Left ventricle myocardium superior (tissue), 1 donor: ENCODE measurements at regions not wholly inside any gene's neighbourhood (a gene's known extent, or its start where the extent isn't known, plus 50 kb on each side); places are given as distances from the start of the nearest gene placed in this dataset.

Experiments used
- ATAC-seq: fragments of 200-7000 bp; cut with Tn5 transposase; one replicate; pipeline ENCODE4 v1.9.1; 2020; ENCODE audit warnings: mild to moderate bottlenecking, moderate library complexity
- DNase-seq: peaks from one replicate; pipeline ENCODE4 v3.0.0-alpha.2; 2020
- intact Hi-C: fragments of 100-400 bp; cut with micrococcal nuclease; formaldehyde crosslinking; loops from one replicate; pipeline ENCODE4 v1.11.0; 2022
- donor health status: DM: no; HTN: yes; CAD: no; lungs with severe emphysema.

DNA sequence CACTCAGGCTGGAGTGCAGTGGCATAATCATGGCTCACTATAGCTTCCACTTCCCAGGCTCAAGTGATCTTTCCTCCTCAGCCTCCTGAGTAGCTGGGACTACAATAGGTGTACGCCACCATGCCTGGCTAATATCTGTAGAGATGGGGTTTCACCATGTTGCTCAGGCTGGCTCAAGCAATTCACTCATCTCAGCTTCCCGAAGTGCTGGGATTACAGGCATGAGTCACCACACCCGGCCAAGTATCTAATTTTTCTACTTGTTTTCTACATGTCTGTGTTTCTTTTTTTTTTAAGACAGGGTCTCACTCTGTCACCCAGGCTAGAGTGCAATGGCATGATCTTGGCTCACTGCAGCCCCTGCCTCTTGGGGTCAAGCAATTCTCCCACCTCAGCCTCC is 119.7 kb upstream of the MED13L start:
- ATAC-seq = no peak
- DNase-seq = no peak
- intact Hi-C loops = no loop called here

DNA sequence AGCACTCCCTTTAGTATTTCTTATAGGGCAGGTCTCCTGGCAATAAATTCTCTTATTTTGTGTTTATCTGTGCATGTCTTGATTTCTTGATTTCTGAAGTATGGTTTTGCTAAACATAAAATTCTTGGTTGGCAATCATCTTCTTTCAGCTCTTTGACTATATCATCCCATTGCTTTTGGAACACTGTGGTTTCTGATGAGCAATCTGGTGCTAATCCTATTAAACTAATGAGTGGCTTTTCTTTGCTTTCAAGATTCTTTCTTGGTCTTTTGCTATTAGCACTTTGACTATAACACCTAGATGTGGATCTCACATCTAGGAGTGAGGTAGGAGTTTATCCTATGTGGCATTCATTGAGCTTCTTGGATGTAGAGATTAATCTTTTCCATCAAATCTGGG is 120.7 kb upstream of the MED13L start:
- ATAC-seq (no peak), DNase-seq (no peak)
- intact Hi-C loops = no loop called here

DNA sequence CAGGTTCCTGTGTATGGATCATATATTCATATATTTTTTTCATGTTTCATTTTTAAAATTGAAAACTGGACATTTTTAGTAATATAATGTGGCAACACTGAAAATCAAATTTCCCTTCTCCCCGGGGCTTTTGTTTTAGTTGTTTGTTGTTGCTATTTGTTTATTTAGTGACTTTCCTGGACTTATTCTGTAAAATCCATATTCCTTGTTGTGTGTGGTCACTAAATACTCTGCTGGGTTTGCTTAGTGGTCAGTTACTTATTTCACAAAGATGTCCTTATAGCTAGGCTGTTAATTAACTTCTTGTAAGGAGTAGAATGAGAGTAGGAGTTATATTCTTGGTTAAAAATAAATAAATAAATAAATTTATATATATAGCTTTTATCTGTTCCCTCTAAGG is 121.6 kb upstream of the MED13L start:
- ATAC-seq (no peak), DNase-seq (no peak)
- intact Hi-C loops = no loop called here

DNA sequence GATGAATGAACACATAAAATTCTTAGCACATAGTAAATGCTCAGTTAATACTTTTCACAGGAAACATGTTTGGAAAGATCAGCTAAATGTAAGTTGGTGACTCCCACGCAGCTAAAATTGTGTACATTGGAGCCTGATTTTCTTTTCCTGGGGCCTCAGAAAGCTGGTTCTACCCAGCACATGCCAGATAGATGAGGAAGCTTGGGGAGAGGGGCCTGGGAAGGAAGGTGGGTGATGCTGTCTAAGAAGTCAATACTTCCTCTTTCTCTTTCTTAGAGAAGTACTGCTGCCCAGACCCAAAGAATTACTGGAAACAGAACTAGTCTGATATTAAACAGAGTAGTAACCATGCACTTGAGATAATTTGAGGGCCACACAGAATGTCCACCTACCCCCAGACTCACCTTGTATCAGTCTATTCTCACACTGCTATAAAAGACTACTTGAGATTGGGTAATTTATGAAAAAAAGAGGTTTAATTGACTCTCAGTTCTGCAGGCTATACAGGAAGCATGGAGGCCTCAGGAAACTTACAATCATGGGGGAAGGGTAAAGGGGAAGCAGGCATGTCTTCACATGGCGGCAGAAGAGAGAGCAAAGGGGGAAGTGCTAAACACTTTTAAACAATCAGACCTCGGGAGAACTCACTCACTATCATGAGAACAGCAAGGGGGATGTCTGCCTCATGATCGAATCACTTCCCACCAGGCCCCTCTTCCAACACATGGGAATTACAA is 123.3 kb upstream of the MED13L start:
- intact Hi-C loops = no loop called here
- no peak for DNase-seq
- ATAC-seq = peak; percentile 44

DNA sequence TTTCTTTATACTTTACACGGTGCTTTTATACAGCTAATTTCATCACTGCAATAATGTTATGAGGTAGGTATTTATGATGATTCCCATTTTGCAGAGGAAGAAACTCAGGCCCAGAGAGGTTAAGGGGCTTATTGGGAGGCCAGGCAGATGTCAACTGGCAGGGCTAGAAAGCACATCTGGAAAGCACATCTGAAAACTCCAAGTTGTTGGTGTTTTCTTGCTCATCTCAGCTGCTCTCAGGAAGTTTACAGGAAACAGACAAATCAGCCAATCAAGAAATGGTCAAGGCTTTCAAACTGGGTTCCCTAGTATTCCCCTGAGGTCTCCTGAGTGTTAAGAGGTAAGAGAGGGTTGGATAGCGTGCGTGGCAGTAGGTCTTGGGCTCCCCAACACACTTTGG is 124.1 kb upstream of the MED13L start:
- ATAC-seq = no peak
- intact Hi-C loops = no loop called here

DNA sequence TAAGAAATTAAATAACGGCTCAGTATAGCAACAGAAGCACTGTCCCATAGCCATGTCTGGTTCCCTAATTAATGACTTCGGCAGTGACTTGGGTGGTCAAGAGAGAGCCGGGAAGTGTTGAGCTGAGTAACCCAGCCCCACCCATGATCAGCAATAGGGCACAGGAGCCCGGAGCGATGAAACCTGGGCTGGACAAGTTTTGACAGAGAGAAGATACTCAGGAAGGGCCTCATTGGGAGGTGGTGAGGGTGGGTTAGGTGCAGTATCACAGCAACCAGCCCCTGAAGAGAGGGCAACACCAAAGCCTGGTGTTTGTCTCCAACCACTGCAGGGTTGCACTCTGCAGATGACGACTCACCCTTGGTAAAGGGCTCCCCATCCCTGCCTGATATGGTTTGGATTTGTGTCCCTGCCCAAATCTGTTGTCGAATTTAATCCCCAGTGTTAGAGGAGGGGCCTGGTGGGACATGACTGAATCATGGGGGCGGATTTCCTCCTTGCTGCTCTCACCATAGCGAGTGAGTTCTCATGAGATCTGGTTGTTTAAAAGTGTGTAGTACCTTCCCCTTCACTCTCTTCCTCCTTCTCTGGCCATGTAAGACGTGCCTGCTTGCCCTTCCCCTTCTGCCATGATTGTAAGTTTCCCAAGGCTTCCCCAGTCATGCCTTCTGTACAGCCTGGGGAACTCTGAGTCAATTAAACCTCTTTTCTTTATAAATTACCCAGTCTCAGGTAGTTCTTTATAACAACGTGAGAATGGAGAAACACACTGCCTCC is 124.9 kb upstream of the MED13L start:
- intact Hi-C loops = no loop called here
- no peak for ATAC-seq
- no peak for DNase-seq

More for the DNA sequence above, 124.1 kb upstream of the MED13L start:
- no peak for DNase-seq

DNA sequence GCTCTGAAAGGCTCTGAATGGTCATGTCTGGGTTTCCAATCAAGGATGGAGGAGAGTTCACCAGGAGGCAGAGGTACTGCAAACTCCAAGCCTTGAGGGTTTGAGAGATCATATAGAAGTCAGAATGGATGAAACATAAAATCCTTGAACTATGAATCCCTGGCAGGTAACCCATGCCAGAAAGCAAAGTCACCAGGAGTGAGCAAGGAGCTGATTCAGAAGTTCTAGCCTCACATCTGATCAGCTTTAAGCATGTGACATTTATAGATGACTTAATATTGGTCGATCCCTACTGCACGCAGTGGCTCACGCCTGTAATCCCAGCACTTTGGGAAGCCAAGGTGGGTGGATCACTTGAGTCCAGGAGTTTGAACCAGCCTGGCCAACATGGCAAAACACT is 126.1 kb upstream of the MED13L start:
- no peak for ATAC-seq
- DNase-seq = no peak
- intact Hi-C loops = no loop called here

DNA sequence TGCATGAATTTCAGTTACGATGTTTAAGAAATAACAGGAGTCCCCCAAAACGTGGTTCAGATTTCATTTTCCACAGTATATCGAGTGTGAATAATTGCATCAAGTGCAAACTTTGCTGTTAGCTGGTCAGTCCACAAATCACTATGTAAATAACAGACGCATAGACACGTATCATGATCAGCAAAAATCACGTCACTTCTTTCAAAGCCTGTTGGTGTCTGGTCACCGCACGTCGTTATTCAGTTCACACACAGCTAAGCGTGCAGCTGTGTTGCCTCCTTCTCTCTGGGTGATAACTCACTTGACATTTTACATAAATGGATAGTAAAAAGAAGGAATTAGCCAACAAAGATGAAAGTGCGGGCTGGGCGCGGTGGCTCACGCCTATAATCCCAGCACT is 126.8 kb upstream of the MED13L start:
- intact Hi-C loops = no loop called here
- DNase-seq (no peak), ATAC-seq (no peak)

DNA sequence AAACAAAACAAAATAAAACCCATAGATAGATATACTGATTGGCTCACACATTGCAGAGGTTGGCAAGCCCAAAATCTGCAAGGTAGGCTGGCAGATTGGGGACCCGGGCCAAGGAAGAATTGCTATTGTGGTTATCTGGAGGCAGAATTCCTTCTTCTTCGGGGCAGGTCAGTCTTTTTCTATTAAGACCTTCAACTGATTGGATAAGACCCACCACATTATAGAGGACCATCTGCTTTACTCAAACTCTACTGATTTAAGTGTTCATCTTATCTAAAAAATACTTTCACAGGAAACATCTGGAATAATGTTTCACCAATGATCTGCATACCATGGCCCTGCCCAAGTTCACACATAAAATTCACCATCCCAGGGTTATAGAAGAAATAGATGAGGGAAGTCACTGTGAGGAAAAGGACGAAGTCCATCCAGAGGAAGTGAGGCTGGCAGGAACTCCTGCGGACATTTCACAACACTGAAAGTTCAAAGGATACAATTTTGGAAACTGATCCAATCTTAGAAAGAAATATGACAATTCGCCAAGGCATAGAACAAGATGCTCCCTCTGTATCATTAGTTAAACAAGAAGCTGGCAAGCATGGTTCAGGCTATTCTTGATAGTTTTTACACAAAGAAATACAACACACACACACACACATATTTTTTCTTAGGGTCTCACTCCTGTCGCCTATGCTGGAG is 127.6 kb upstream of the MED13L start:
- DNase-seq (no peak), ATAC-seq (no peak)
- intact Hi-C loops = no loop called here

DNA sequence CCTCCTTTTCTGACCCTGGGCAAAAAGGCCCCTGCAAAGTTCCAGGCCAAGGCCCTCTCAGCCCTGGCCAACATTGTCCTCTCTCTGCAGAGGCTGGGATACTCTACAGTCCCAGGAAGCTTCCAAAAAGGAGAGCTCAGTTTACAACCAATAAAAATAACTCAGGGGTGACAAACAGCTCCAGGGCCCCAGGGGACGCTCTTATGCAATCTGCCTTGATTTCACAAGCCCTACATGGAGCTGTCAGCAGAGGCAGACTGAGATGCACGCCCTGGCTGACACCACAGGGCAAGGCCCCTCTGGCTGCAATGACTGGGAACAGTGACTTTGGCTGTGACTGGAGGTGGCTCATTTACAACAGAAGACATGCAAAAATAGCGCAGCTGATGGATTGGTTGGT is 129.0 kb upstream of the MED13L start:
- intact Hi-C loops = no loop called here
- ATAC-seq (peak; percentile 96), DNase-seq (peak; percentile 93)

DNA sequence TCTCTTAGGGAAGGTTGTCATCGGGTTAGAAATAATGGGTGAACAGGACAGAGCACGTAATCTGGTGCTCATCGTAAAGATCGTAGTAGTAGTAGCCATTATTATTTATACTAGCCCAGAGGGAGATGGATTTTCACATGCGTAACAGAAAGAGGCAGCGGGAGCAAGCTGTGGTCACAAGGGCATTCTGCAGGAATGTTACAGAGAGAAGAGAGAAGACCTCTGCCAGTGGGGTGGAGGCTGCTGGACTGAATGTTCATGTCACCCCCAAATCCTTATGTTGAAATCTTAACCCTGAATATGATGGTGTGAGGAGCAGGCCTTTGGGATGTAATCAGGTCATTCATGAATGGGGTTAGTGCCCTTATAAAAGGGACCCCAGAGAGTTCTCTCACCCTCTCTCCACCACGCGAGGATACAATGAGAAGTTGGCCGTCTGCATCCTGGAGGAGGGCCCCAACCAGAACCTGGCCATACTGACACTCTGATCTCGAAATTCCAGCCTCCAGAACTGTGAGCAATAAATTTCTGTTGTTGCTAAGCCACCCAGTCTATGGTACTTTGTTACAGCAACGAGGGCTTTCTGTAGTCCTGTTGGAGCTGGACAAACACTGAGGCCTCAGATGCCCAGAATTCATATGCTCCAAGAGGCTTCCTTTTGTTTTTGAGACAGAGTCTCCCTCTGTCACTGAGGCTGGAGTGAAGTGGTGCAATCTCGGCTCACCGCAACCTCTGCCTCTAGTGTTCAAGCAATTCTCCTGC is 131.2 kb upstream of the MED13L start:
- intact Hi-C loops = no loop called here
- ATAC-seq = no peak
- no peak for DNase-seq

DNA sequence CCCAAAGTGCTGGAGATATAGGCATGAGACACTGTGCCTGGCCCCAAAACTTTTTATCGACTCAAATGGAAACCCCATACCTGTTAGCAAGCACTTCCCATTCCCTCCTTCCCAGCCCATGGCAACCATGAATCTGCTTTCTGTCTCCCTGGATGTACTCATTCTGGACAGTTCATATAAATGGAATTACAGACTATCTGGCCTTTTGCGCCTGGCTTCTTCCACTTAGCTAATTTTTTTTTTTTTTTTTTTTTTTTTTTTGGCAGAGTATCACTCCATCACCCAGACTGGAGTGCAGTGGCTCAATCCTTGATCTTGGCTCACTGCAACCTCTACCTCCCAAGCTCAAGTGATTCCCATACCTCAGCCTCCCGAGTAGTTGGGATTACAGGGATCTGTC is 134.5 kb upstream of the MED13L start:
- DNase-seq (no peak), ATAC-seq (no peak)
- intact Hi-C loops = no loop called here

DNA sequence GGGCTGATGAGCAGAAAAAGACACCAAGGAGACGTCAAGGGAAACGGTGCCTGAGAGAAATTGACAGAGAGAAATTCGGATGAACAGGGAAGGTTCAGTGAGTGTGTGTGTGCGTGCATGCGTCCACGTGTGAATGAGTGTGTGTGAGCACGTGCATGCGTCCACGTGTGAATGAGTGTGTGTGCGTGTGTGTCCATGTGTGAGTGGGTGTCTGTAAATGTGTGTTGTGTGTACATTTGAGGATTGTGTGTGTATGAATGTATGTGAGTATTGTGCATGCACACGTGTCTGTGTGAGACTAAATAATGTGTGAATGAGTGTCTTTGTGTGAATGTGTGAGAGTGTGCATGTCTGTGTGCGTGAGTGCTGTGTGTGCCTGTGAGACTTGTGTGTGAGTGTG is 137.4 kb upstream of the MED13L start:
- ATAC-seq (no peak), DNase-seq (no peak)
- intact Hi-C loops = no loop called here

DNA sequence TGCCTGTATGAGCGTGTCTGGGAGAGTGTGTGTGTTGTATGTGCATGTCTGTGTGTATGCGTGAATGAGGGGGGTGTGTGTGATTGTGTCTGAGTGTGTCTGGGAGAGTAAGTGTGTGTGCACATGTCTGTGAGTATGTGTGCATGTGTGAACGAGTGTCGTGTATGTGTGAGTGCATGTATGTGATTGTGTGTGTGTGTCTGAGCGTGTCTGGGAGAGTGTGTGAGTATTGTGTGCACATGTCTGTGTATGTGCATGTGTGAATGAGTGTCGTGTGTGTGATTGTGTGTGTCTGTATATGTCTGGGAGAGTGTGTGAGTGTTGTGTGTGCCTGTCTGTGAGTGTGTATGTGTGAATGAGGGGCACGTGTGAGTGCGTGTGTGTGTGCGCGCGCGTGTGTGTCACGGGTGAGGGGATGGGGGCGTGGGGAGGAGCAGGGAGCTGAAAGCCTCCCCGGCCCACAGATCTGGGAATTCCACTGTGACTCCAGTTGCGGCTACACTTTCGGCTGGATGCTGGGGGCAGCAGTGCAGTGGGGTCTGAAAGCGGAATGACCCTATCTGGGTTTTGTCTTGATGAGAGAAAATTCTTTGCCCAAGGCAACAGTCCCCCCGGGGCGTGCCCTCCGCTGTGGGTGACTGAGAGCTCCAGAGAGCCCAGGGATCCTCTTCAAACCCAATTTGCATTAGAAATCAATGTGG is 138.1 kb upstream of the MED13L start:
- ATAC-seq (no peak), DNase-seq (no peak)
- intact Hi-C loops = no loop called here

DNA sequence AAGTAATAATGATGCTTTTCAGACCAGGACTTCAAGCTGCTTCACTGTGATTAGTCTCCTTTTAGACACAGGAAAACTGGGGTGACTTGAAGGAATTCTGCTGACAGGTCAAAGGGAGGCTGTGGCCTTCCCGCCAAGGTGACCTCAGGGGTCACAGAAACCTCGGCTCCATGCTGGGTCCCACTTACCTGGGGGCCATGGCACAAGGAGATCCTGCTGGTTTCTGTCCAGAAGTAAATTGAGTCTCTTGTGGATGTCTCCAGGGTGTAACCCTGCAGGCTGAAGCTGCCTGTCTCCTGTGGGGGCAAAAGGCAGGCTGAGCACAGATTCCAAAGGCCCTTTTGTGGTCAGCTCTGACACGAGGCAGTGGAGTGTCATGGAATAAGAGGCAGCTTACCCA is 138.7 kb upstream of the MED13L start:
- DNase-seq (no peak), ATAC-seq (no peak)
- intact Hi-C loops = no loop called here

DNA sequence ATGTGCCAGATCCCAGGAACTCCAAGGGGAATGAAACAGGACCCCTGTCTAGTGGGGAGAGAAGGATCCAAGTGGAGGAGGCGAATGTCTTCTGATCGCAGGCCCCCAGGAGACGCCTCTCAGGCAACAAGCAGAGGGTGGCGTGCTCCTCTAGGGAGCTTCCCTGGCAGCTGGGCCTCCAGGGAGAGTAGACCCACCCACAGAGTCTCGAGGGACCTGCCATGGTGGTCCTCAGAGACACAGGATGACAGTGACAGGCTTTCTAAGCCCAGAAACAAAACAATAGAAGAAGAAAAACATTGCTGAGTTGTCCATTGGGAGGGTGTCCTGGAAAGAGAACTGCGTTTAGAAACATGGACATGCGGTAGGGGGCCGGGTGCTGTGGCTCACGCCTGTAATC is 140.6 kb upstream of the MAP1LC3B2 start:
- intact Hi-C loops = no loop called here
- ATAC-seq (no peak), DNase-seq (no peak)

DNA sequence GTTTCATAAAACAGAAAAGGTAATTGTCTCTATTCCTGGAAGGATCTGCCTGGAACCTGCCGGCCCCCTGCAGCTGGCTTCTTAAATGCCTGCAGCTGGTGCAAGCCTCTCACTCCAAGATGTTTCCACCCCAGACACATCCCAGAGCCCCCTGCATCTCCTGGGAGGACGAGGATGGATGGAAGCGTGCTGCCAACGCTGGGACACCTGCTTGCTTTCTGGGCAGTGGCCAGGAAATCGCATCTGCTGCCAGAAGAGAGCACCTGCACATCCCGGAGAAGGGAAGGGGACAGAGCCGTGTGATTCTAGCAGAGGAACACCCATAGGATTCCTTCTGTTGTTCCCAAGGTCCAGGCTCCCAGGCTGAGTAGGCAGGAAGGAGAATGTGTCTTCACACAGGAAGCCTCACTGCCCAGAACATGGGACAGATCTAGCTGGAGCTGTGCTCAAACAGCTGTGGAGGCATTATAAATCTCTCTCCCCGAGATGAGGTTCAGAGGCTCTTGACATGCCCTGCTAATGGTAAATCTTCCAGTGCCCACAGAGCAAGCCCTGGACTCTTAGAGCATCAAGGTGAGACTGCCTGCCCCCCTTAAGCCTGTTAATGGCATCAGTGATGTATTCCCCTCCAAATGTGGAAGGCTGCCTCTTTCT is 138.8 kb upstream of the MAP1LC3B2 start:
- DNase-seq (no peak), ATAC-seq (no peak)
- intact Hi-C loops = no loop called here

DNA sequence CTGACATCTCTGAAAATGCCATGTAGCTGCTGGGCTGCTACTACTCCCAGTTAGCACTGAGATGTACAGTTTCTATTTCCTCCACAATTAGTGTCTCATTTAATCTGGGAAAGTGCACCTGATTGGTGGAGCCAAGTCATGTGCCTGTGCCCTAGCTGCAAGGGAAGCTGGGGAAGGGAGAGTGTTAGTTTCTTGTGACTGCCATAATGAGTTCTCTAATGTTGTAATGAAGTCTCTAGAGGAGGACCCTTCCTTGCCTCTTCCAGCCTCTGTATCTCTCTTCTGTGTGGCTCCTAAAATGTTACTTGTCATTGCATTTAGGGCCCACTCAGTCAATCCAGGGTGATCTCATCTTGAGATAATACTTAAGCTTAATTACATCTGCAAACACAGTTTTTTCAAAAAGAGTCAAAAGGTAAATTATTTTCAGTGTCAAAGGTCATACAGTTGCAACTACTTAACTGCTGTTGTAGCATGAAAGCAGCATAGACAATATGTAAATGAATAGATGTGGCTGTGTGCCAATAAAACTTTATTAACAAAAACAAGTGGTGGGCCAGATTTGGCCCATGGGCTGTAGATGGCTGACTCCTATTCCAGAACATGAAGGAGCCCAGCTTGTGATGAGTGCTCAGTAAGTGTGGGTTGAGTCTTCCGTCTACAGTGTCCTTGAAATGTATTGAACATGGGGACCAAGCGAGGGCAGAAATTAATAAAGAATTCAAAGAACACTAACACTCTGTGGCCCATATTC is 137.2 kb upstream of the MAP1LC3B2 start:
- intact Hi-C loops = no loop called here
- ATAC-seq = no peak
- DNase-seq = no peak
